CD1c-positive myeloid dendritic cell (primary cell): ENCODE measurements at regions not wholly inside any gene's neighbourhood (a gene's known extent, or its start where the extent isn't known, plus 50 kb on each side); places are given as distances from the start of the nearest gene placed in this dataset.
"Not testable (repeated sequence)": the region's sequence is repeated elsewhere in the genome, so short reads cannot be mapped to it uniquely, and the experiment has no call there.

ENCODE experiments used
- DNase-seq: peaks from one replicate; pipeline ENCODE4 v3.0.0-alpha.2; 2016; ENCODE audit errors: extremely low spot score

DNA sequence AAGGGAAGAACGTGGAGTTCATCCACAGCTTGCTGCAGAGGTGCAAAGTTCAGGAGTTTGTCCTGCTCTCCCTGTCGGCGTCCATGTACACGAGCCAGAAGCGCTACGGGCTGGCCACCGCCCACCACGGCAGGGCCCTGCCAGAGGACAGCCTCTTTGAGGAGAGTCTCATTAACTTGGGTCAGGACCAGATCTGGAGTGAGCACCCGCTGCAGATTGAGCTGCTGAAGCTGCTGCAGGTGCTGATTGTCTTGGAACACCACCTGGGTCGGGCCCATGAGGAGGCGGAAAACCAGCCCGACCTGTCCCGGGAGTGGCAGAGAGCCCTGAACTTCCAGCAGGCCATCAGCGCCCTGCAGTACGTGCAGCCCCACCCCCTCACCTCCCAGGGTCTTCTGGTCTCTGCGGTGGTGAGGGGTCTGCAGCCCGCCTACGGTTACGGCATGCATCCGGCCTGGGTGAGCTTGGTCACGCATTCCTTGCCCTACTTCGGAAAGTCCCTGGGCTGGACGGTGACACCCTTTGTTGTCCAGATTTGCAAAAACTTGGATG, 73.8 kb upstream of the MORC3 start:
- DNase-seq = no peak

DNA sequence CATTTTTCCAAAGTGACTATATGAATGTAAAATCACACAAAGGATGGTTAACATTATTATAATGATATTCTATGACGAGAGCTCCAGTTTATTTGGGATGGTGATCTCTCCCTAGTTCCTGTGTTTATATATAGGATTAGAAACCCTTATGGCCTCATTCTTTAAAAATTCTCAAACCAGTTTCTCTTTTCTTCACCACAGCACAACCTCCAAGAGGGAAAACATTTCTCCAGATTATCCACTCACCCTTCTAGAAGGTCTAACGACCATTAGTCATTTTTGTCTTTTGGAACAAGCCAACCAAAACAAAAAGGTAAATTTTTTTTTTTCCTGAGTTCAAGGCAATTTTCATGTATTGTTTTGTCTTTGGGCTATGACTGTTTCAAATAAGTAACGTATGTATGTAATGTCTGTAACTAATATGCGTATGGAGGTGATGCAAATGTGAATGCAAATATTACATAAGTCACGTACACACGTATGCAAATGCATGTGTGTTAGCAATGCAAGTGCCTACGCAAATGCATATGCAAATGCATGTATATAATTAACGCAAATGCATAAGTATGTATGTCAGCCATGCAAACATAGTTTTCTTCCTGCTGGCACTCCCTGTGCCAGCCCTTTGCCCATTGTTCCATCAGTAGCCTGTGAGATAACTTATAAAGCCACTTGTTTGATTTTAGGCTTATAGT, 72.5 kb upstream of the MORC3 start:
- DNase-seq = no peak

DNA sequence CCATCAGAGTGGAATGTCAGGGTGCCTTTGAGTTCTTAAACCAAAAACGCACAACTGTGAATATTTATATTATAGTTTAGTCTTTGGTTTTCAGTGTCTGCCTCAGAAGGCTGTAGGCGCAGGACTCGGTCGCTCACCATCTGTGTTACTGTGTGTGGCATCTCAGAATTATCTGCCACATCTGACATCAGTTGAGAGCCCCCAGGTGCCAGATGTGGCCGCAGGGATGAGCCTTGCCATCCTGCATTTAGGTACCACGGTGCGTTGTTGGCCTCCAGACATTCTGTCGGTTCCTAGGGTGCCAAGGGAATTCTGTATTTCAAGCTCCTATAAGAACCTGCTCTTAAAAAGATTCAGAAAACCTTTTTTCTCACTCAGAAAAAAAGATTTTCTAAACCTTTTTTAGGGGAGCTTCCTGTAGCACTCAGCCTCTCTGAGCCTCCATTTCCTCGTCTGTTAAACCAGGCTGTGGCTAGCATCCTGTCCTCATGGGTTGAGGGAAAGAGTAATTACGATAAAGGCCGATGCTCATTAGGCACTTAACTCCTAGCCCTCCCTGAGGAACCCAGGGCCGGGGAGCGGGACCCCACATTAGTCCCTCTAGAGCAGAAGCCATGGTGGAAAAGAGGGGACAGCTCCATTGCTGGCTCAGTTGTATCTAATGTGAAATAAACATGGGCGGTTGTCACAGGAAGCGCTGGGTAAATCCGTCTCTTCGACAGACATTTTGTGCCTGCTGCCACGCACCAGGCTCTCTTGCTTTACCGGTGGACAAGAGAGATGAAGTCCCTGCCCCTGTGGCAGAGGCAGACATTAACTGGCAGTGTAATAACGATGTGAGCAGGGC, 70.2 kb upstream of the MORC3 start:
- DNase-seq = no peak

DNA sequence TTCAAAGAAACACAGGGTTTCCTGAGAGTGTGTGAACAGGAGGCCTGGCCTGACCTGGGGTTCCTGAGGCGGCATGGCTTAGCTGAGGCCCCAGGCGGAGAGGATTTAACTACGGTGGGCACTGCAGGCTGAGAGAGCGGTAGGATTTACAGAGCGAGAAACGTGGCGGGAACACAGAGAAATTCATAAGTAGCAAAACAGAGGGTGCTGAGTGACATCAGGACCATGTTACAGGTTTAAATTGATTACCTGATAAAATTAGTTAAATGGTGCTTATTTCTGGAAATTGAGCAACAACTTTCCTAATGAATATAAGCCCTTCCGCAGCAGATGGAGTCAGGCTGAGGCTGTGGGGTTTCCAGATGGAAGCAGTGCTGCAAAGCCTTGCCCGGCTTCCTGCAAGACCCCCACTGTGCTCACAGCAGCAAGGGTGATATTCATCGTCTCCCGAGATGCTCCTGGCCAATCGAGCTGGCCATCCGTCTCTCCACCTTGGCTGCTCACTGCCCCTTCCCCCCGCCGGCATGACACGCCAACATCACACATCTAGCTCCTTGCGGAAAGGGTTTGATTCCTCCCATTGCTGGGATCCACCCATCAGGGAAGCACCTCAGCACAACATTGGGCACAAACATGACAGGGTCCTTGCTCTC, 69.4 kb upstream of the MORC3 start:
- DNase-seq = no peak

DNA sequence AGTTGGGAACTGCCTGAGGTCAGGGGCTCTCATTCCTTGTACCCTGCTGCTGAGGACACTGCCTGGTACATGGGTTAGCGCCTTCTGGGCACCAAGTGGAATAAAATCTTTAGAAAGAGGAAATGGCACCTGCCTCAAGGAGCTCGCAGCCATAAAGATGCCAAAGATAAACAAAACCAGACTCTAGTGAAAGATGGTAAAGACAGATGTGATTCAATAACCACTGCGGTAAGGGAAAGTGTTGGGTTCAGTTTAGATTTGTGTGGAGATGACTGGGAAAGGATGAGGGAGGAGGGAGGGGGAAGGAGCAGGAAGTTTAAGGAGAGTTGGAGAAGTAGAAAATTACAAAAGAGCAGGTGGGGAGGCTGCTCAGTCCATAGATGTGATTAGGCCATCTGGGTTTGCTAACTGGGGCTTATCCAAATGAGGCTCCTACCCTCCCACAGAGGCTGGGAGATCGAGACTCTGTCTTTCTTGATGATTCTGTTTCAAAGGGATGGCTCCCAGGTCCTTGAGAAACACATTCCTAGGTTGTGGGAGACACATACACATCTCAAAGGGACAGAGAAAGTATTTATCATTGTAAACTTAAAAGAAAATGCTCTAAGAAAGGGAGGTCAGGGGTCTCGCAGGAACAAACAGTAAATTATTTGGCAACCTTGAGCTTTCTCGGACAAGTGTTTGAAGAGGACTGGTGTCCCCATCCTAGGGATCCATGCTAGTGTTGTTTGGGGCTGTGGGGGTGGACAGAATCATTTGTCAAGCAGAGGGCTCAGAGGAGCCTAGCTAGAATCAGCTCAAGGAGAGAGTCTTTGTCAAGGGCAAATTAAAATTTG, 65.7 kb upstream of the MORC3 start:
- no peak for DNase-seq

DNA sequence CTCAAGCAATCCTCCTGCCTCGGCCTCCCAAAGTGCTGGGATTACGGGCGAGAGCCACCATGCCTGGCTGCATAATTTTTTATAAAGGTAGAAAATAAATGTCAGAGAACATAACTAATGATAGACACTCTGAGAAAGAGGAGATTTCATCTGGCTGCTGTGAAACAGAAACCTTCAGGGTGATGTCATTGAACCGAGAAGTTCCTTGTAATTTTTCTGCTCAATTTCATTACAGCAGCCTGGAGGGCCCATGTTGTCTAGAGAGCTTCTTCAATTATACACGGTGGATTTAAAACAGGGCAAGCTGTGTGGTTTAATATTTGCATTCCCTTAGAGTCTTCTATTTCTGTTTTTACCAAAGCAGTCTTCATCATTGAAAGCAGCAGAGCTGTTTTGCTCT, 64.3 kb upstream of the MORC3 start:
- no peak for DNase-seq

DNA sequence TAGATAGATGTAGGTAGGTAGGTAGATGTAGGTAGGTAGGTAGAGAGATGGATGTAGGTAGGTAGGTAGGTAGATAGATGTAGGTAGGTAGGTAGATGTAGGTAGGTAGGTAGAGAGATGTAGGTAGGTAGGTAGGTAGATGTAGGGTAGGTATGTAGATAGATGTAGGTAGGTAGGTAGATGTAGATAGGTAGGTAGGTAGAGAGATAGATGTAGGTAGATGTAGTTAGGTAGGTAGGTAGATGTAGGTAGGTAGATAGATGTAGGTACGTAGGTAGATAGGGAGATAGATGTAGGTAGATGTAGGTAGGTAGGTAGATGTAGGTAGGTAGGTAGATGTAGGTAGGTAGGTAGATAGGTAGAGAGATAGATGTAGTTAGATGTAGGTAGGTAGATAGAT, 62.3 kb upstream of the MORC3 start:
- no peak for DNase-seq

DNA sequence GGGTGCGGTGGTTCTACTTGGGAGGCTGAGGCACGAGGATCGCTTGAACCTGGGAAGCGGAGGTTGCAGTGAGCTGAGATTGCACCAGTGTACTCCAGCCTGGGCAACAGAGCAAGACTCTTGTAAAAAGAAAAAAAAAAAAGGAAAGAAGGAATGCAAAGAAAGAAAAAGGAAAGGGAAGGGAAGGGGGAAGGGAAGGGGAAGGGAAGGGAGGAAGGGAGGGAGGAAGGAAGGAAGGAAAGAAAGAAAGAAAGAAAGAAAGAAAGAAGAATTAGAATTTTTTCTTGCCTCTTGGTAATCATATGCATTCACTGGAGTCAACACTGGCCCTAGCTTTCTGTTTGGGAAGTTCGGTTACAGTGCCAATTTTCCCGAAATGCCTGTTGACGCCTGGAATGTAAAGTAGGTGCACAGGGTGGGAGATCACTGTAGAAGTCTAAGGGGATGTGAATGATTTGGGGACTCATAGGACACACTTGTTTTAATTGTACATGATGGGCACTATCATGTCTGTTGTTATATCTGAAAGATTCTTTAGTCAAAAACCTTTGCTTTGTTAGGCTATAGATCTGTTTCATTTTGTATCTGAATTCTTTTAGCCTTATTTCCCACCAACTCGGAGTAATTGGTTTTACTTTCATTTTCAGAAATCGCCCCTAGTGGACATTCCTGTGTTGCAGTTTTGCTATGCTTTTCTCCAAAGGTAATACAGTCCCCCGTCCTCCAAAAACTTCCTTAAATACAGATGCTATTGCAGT, 59.8 kb upstream of the MORC3 start:
- peak; percentile 76 for DNase-seq

DNA sequence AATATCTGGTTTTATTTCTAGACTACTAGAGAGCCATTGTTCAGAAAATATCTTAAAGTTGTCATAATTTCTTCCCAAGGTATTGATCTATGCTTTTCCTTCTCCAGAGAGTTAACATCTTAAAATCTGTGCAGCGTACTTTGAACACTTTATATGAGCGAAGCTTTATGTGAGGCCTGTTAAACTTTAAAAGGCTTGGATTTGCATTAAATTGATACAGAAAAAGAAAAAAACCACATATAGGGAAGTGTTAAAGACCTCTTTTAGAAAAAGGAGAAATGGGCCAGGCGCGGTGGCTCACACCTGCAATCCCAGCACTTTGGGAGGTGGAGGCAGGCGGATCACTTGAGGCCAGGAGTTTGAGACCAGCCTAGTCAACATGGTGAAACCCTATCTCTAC, 59.2 kb upstream of the MORC3 start:
- DNase-seq = no peak

DNA sequence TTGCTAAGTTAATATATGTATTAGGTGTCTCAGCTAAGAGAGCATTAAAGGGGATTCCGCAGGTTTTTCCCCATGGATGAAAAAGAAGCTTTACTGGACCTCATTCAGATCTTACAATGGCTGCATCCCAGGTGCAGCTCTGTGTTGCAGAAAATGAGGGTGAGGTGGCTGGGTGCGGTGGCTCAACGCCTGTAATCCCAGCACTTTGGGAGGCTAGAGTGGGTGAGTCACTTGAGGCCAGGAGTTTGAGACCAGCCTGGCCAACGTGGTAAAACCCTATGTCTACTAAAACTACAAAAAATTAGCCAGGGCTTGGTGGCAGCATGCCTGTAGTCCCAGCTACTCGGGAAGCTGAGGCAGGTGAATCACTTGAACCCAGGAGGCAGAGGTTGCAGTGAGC, 58.5 kb upstream of the MORC3 start:
- no peak for DNase-seq

DNA sequence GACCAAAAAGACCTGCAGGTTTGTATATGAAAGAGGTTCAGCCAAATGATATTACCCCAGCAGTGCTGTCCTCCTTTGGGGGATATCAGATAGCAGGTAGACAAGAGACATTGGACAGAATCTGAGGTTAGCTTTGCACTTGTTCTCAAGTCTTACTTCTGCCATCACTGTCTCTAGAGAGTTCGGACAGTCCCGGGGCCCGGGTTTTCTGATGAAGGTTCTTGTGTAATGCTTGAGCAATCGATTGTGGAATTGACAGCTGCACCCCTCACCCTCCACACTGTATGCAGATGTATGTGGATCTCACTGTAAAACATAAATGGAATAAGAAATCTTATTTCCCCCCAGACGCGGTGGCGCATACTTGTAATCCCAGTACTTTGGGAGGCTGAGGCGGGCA, 56.2 kb upstream of the MORC3 start:
- no peak for DNase-seq

DNA sequence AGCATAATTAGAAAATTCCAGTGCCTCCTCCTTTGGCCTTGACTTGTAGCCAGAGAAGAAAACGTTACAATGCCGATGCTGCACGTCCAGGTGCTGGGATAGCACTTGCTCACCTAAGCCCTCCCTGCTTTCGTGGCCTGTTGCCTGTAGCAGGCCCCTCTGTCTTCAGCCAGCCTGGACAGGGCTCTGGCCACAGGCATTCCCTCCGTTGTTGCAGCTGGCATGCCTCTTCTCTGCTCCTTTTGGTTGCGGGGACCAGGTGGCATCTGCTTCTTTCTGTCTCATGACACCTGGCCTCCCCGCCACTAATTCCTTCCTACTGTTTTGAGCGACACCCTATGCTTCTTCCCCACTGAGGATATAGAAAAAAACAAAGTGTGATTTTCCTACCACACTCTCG, 54.6 kb upstream of the MORC3 start:
- DNase-seq = no peak

DNA sequence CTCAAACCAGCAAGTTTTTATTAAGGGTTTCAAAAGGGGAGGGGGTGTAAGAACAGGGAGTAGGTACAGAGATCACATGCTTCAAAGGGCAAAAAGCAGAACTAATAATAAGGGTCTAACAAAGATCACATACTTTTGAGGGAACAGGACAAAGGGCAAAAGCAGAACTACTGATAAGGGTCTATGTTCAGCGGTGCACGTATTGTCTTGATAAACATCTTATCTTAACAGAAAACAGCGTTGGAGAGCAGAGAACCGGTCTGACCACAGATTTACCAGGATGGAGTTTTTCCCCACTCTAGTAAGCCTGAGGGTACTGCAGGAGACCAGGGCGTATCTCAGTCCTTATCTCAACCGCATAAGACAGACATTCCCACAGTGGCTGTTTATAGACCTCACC, 52.2 kb upstream of the MORC3 start:
- DNase-seq = not testable (repeated sequence)

DNA sequence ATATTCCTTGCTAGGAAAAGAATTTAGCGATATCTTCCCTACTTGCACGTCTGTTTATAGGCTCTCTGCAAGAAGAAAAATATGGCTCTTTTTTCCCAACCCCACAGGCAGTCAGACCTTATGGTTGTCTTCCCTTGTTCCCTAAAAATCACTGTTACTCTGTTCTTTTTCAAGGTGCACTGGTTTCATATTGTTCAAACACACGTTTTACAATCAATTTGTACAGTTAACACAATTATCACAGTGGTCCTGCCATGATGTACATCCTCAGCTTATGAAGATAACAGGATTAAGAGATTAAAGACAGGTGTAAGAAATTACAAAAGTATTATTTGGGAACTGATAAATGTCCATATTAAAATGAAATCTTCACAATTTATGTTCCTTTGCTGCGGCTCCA, 51.7 kb upstream of the MORC3 start:
- not testable (repeated sequence) for DNase-seq
